Fibroblast of skin of right biceps (primary cell): ENCODE measurements at regions not wholly inside any gene's neighbourhood (a gene's known extent, or its start where the extent isn't known, plus 50 kb on each side); places are given as distances from the start of the nearest gene placed in this dataset.

Experiments used
- DNase-seq: peaks from one replicate; pipeline ENCODE4 v3.0.0-alpha.2; 2013

DNA sequence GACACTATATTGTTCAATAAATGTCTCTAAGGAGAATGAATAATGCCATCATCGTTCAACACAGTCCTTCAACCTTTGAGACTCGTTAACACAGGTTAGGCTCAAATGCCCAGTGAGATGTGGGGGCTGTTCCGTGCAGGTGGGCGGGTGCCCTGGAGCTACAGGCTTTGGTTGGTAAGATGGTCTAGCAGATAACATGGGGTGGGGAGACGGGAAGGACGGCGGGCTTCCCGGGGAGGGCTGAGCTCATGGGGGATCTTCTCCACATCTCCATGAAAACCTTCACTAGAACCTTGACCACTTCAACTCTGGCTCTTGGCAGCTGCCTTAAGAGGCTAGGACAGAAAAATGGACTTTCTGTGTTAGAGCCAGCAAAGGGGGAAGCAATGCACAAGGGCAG, 134.1 kb upstream of the TCERG1L start:
- no peak for DNase-seq

DNA sequence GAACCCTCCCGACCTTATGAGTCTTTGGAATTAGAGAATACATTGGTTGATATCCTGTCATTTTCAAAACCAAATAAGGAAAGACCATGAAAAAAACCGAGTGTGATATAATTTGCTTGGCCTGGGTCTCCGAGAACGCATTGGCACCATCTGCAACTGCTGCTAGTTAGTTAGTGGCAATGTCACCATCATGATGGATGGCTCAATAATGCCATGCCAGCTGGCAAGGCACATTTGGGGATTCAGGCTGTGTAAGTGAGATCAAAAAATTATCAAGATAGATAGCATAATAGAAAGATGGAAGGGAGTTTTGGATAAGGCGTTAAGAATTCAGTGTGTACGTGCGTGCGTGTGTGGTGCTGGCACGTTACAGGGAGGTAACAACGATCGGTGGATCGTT, 134.7 kb upstream of the TCERG1L start:
- no peak for DNase-seq

DNA sequence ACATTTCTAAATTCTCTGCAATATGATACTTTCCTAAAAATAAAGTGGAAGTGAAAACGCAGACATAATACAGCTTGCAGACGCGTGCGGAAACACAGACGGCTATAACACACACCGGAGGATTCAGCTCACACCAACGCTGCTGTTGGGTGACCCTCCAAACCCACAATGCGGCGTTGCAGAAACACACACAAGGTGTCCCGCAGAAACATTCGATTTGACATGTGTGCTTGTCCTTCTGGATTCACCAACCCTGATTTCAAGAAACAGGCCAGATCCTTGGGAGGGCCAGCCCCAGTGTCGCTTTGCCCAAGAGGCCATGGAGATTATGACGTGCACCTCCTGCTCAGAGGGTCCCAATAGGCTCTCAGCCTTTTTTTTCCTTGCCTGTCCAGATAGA, 136.7 kb upstream of the TCERG1L start:
- no peak for DNase-seq

DNA sequence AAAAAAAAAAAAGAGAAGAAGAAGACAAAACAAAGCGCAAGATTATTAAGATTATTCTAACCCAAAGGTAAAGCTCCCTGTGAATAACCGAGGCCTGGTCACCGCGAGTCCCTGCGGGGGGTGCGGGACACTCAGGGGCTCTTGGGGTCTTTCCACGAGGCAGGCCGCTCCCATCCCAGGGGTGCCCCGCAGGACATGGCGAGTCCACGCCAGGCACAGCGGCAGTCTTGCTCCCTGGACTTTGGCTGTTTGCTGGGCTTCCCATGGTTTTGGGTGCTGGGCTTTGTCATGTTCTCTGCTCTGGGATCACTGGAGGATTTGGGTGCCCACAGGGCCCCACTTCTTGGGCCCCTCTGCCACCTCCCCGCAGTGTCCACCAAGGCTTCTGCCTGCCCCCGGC, 137.4 kb upstream of the TCERG1L start:
- DNase-seq, result no peak

DNA sequence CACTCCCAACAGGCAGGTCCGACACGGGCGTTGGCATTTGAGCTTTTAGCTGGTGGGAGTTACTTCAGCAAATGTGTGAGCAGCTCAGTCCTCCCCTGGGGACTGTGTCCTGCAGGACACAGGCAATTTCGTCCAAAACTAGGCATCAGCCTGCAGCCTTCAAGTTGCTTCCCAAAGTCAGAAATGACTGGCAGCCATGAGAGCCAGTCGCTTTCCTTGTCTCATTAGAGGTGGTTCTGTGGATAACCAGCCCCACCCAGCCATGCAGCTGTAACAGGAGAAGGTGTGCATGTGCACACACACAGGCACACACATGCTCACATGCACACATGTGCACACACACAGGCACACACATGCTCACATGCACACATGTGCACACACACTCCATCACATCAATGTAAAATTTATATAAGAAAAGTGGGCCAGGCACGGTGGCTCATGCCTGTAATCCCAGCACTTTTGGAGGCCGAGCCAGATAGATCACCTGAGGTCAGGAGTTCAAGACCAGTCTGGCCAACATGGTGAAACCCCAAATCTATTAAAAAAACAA, 138.8 kb upstream of the TCERG1L start:
- DNase-seq, result no peak

DNA sequence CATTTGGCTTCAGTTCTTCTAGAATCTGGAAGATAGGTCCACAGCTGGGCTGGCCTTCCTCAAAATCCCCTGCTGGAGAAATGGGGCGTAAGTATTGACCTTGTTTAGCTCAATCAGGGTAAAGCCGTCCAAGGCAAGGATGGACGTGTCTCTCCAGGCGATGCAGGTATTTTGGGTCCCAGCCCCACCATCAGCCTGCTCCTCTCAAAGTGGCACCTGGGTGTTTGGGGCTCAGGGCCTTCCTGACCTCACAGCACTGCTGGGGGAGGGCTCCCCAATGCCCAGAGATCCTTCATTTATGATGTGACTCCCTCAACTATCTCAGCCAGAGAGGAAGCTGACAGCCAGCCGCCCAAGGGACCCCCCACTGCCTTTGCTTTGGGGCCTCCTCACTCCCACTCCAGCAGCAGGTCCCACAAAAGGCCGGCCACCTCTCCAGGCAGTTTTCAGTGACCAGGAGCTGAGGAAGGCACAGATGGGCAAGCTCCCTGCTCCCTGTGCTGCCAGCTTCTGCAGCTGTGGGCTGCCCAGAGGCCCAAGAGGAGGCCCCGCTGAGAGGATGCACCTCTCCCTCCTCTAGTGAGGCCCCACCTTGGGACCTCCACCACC, 140.0 kb upstream of the TCERG1L start:
- DNase-seq, result no peak

DNA sequence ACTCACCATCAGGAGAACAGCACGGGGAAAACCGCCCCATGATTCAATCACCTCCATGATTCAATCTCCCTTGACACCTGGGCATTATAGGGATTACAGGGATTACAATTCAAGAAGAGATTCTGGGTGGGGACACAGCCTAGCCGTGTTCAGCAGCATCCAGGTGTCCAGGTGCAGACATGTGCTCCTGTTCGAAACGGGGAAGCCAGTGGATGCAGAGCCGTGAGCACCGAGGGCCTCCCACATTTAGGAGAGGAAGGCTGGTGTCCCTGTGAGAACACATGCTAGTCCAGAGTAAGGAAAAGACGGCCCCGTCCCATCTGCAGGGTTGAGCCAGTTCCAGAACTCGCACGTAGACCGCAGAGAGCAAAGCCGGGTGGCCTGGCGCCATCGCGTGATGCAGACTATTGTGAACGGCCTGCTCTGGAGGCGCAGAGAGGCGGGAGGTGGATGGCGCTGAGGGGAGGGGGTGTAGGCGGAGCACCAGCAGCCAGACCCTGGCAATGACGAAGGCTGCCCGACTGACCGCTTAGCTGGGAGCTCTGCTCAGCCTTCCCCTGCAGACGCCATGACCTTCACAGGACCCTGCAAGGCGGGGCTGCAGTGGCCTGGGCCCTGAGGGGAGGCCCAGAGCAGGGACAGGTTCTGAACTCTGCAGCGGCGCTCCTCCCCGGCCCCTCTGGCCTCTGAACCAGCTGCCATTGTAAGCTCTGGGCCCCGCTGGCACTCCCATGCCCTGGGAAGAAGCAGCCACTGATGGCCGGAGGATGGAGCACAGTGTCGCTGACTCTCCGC, 141.6 kb upstream of the TCERG1L start:
- peak; percentile 46 for DNase-seq

DNA sequence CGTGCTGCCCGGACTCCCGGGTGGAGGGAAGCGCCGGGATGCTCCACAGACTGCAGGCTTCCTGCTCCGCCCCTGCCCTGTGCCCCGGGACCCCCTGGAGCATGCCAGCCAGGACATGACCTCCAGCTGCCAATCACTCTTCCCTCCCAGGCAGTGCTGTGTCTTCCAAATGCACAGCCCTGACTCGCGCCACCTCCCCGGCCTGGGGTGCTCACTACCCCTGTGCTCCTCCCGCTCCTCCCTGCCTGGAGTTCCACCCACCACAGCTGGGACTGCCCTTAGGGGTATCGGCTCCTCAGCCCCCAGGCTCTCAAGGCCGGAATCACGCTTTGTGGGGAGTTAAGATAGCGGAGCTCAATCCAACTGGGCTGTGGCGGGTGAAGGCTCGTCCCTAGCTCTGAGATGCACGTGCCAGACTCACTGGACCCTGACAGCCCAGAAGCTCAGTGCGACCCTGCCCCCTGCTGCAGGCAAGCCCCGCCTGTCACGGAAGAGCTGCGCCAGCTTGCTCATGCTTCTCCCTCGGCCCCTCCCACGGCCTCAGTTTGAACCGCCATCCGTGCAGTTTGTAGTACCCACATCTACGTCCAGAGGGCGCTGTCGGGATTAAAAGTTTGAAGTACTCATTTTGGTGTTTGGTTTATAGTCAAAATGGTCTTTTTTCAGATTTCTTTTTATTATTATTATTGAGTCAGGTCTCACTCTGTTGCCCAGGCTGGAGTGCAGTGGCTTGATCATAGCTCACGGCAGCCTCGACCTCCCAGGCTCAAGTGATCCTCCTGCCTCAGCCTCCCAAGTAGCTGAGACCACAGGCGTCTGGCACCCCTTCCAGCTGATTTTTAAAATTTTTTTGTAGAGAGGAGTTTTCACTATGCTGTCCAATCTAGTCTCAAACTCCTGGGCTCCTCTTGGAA, 142.5 kb upstream of the TCERG1L start:
- DNase-seq, result peak; percentile 75

DNA sequence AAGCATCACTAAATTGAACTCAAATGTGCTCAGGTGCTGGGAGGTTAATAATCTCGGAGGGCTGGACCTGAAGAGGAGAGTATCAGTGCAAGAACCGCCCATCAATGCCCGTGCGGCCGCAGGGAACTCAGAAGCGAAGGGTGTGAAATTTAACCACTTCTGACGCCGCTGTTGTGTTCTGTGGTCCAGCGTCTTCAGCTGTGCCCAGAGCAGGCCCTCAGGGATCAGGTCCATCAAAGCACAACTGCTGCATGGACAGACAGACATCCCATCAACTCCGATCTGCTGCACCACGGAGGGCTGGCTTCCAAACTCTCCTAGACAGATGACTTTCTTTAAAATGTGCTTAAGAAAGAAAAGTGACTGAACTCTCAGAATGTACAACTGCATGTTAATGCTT, 144.9 kb upstream of the TCERG1L start:
- DNase-seq, result no peak

DNA sequence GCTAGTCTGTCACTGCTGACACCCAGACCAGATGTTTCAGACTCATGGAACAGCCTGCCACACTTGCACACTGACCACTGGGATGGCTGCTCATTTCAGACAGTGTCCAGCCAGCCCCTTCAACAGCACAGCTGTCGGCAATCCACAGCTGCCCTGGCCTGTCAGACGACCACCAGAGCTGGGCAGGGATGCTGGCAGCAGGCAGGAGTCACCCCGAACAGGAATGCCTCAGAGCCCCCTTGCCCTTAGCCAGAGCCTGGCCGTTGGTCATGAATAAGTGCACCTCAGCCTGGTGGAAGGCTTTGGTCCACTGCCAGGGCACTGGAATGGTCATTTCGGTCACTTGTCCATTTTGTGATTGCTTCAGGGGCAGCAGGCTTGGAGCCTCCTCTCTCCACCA, 149.6 kb upstream of the TCERG1L start:
- no peak for DNase-seq

DNA sequence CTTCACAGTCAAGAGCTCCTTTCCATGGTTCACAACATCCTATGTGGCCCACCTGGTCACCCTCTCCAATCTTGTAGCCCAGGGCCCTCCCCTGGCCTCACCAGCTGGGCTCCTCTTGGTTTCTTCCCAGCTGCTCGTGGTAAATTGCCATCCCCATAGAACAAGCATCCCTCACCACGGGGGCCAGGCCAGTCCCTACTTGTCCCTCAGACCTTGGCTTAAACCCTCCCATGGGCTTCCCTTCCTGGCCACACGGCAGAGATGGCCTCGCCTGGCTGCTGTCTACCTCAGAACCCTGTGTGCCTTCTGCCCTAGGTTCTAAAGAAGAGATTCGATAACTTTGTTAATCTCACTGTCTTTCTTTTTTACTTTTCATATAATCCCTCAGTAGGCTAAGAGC, 153.3 kb upstream of the TCERG1L start:
- no peak for DNase-seq

DNA sequence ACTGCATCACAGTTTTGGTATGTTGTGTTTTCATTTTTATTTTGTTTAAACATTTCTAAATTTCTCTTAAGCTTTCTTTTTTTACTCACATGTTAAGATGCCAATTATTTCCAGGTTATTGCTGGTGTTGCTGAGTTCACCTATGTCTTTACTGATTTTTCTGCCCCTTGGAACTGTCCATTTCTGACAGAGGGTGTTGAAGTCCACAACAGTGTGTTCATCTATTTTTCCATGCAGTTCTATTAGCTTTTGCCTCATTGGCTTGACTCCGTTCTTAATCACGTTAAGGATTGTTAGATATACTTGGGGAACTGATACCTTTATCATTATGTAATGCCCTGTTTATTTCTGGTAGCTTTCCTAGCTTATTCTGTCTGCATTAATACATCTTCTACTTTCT, 158.0 kb upstream of the TCERG1L start:
- no peak for DNase-seq

DNA sequence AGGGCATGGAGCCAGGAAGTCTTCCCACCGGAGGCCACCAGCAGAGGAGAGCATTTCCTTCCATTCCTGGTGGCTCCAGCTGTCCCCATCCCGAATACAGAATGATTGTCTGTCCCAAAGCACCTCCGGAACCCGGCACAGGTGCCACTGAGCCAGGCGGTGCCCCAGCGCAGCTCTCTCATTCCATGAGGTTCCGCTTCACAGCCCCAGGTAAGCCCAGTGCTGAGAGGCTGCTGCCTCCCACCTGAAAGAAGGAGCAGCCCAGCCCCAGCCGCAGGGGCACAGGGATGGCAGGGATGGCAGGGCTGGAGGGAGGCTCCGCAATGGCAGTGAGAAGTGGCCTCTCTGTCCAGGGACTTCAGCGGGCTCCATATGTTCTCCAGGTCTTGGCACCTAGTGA, 162.1 kb upstream of the TCERG1L start:
- no peak for DNase-seq

DNA sequence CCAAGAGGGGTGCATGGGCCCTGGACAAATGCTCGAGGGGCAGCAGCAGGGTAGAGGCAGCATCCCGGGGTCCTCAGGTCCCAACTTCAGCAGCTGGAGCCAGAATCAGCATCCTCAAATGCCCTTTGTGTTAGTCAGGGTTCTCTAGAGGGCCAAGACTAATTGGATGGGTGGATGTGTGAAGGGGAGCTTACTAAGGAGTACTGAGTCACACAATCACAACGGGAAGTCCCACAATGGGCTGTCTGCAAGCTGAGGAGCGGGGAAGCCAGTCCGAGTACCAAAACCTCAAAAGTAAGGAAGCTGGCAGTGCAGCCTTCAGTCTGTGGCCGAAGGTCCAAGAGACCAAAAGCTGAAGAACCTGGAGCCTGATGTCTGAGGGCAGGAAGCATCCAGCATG, 162.9 kb upstream of the TCERG1L start:
- peak; percentile 68 for DNase-seq

DNA sequence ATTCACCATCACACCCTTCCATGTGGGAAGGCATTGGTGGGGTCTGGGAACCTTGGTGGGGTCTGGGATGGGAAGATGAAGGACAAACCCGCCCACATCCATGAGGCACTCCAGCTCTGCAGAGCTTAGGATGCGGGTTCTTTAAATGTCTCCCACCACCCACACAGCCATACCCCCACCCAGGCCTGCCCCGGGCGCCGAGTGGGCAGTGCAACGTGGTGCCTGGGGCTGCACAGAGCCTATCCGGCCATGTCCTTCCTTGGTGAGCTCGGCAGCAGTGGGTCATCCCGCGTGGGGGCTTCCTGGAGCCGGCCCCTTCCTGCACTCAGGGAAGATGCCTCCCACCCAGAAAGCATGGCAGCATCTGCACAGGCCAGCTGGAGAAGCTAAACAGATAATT, 163.5 kb upstream of the TCERG1L start:
- DNase-seq, result no peak

DNA sequence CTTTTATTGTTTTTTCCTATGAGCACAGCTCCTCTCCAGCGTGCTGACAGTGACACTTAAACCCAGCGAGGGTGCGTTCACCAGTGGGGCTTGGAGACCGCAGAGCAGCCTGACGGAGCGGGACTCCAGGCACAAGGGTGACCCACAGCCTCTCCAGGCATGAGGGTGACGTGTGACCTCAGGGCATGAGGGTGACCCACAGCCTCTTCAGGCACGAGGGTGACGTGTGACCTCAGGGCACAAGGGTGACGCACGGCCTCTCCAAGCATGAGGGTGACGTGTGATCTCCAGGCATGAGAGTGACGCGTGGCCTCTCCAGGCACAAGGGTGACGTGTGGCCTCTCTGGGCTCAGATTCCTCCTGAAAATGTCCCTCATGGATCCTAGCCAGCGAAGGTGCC, 164.3 kb upstream of the TCERG1L start:
- no peak for DNase-seq

DNA sequence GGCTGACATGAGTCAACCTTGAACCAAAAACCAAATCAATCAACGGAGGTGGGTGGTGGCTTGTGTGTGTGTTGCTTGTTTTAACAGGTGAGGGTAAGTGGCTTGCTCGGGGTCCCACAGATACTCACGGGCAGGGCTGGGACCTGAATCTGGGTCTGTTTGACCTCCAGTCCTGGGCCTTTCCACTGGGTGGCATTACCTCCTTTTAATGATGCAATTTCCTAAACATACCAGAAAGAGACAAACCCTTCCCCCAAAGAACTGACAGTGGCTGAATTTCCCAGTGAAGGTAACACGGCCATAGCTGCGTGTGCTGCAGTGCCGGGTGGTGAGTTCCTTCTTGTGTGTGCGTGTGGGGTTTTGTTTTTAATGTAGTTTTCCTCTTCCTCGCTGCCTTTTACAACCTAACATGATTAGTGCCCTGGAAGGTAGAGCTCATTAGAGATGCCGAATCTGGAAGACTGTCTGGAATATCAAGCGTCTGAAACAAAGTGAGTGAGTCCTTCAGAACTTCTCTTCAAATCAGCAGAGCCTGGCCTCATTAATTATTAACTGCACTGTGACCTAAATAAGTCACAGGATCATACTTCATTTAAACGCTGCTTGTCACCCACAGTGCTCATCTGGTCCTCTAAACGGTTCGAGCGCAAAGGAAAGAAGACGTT, 166.1 kb upstream of the TCERG1L start:
- no peak for DNase-seq

DNA sequence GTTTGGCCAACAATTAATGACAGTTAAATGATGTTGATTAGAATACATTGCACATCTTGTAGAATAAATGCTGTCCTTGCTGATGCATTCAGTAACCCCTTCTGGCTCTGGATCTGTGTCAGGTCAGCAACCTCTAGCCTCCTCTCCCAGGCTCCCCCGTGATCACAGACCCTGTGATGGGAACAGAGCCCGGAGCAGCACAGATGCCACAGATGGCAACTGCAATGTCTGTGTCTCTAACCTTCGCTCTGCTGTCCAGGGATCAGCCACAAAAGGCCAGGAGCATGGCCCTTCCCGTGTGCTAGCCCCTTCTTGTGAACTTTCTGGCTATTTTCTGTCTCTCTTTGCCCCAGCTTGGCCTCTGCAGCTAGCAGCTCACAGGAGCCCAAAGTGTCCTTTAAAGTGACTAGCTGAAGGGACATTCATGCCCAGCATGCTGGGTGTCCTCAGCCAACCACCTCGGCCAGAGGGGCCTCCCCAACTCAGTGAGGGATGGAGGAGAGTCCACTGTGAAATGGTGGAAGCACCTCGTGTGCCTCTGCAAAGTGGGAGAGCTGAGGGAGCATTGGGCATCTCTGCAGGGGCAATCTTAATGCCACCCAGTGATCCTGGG, 167.0 kb upstream of the TCERG1L start:
- no peak for DNase-seq

DNA sequence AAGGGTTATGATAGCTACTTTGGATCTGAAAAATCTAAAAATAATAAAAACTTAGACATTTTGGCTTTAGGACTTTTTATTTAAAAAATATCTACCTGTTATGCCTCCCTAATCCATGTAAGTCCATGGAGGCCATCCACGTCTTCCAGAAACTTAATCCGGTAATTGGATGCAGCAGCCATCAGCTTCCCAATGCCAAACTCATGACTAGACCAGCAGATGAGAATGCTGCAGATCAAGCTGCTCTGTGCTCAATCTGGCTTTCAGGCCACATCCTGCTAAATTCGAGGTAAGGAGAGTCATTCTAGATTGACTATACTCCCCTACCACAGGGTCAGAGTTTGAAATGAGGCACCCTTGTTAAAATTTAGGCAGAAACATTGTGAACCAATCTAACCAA, 168.5 kb upstream of the TCERG1L start:
- DNase-seq, result peak; percentile 57

DNA sequence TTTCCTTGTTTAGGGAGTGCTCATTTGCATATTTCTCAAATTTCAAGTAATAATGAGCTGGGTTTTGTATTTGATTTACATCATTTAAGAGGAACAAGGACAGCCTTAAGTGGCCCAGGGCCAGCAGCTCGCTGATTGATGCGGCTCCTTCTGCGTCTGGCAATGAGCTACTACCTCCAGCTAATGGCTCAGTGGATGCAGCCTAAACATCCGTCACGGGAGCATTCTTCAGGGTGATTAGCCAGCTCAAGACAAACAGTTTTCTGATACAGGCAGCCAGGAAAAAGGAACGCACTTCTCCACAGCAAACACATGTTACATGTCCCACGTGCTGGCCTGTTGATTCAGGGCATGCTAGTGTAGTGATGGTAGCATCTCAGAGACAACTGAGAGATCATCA, 169.3 kb upstream of the TCERG1L start:
- DNase-seq, result peak; percentile 51

DNA sequence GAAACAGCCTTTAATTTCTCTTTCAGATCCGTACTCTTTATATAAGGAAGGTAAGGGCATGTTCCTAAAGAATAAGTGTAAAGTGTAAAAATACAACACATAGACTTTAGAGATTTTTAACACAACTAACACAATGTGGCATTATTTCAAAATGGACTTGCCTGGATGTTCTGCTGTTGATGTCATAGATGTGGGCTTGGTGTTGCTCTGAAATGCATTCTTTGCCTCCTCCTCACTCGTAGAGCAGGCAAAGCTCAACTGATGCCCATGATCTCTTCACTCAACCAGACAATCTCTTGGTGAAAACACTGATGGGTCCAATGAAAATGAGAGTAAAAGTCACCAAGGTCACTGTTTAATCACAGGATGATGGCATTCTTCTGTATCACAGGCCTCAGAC, 174.2 kb upstream of the TCERG1L start:
- DNase-seq, result peak; percentile 35

DNA sequence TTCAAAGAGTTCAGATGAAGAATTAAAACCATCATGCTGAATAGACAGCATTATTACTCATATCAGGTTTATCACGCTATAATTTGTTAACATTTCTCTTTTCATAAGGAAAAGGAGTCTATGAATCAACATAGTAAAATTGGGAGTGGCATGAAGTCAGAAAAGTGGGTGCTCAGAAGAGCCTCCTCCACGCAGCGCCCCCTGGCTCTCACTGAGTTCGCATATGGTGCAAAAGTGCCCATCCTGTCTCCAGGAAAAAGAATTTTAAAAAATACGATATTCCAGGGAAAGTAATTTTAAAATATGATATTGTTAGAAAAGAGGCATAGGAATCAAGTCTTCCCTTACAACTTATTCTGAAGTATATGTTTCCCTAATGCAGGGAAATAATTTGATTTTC, 176.3 kb upstream of the TCERG1L start:
- DNase-seq, result no peak
